HepG2 (cell line): ENCODE measurements at regions not wholly inside any gene's neighbourhood (a gene's known extent, or its start where the extent isn't known, plus 50 kb on each side); places are given as distances from the start of the nearest gene placed in this dataset.

Source experiments
- ATAC-seq: fragments of 200-7000 bp; cut with Tn5 transposase; 3 replicates; pipeline ENCODE4 v1.9.1; 2020; ENCODE audit warnings: mild to moderate bottlenecking, moderate library complexity
- BruUV-seq: library from RNA; stranded (reverse); fragments of 400-500 nt; replicated peaks from 2 replicates; lab custom pipeline; 2021; lab: Mats Ljungman, UMichigan
- CTCF ChIA-PET: fragments of 300-600 bp; formaldehyde crosslinking; extraction: SDS; loops from one replicate; lab custom pipeline; 2021; ENCODE audit warnings: low total read pairs, inconsistent platforms, low intra/inter-chr PET ratio; lab: Yijun Ruan, JAX
- POLR2A ChIA-PET: fragments of 350-600 bp; sonication (Branson Sonifier 250); formaldehyde crosslinking; loops from one replicate; lab custom pipeline; 2020; ENCODE audit warnings: antibody characterized with exemption, inconsistent platforms; lab: Yijun Ruan, JAX
- DNase-seq: peaks from one replicate; pipeline ENCODE4 v3.0.0-alpha.2; 2015; ENCODE audit warnings: low spot score
- FAIRE-seq: peaks from 3 replicates; lab custom pipeline; 2011; peaks lifted over from hg19 to GRCh38; lab: Jason Lieb, UNC
- H2AFZ ChIP-seq: one replicate; pipeline ENCODE4 v1.6.1; 2011; ENCODE audit warnings: low read length, inconsistent platforms
- H3K27ac ChIP-seq: fragments of 300-600 bp; 3 replicates; pipeline ENCODE4 v1.8.0; 2011; ENCODE audit warnings: mixed run types, mild to moderate bottlenecking, mixed read lengths, low read length, inconsistent platforms; ENCODE audit not compliant: insufficient read depth; ENCODE audit errors: extremely low read length
- H3K27me3 ChIP-seq, 2 experiments: fragments of 200-600 bp in 1 of 2; 2 replicates in 1 of 2; 3 replicates in 1 of 2; pipeline versions ENCODE4 v1.6.0 to v1.8.0; 2011; ENCODE audit warnings: low read length in 2 of 2, mild to moderate bottlenecking in 2 of 2, moderate library complexity in 2 of 2, inconsistent platforms in 1 of 2; ENCODE audit not compliant: insufficient read depth in 2 of 2, control insufficient read depth in 1 of 2
- H3K36me3 ChIP-seq, 2 experiments: fragments of 200-600 bp in 1 of 2; replicated peaks in 1 of 2; 2 replicates in 1 of 2; 3 replicates in 1 of 2; pipeline versions ENCODE4 v1.5.1 to v1.8.0; 2011; ENCODE audit warnings: low read length in 2 of 2, inconsistent platforms in 1 of 2; ENCODE audit not compliant: insufficient read depth in 2 of 2, control insufficient read depth in 1 of 2
- H3K4me1 ChIP-seq: 2 replicates; pipeline ENCODE4 v1.5.1; 2012; ENCODE audit warnings: low read length, inconsistent platforms; ENCODE audit not compliant: insufficient read depth
- H3K4me2 ChIP-seq: 2 replicates; pipeline ENCODE4 v1.6.0; 2011; ENCODE audit warnings: low read depth, low read length, inconsistent platforms
- H3K4me3 ChIP-seq, 3 experiments: fragments of 200-600 bp in 1 of 3; sonication (generic), shearing (Covaris generic) in 1 of 3; replicated peaks in 1 of 3; 2 replicates each; pipeline ENCODE4 v1.5.1; 2011 to 2016; ENCODE audit warnings: low read length in 3 of 3, inconsistent platforms in 2 of 3, low read depth in 2 of 3, mild to moderate bottlenecking in 2 of 3, control low read depth in 1 of 3, mixed read lengths in 1 of 3; ENCODE audit not compliant: insufficient read depth in 1 of 3
- H3K79me2 ChIP-seq: one replicate; pipeline ENCODE4 v1.6.1; 2011; ENCODE audit warnings: low read length, inconsistent platforms; ENCODE audit not compliant: insufficient read depth
- H3K9ac ChIP-seq: 2 replicates; pipeline ENCODE4 v1.6.0; 2011; ENCODE audit warnings: mild to moderate bottlenecking, low read depth, low read length, inconsistent platforms; ENCODE audit not compliant: insufficient read depth
- H3K9me3 ChIP-seq: 2 replicates; pipeline ENCODE4 v1.5.1; 2012; ENCODE audit warnings: mild to moderate bottlenecking, low read length
- H4K20me1 ChIP-seq: 2 replicates; pipeline ENCODE4 v1.6.0; 2011; ENCODE audit warnings: inconsistent platforms, mild to moderate bottlenecking, low read length, moderate library complexity; ENCODE audit not compliant: insufficient read depth
- ATF2 ChIP-seq: sonication (generic); formaldehyde crosslinking; IDR thresholded peaks from 2 replicates; pipeline ENCODE4 v1.4.0; 2020; ENCODE audit warnings: missing genetic modification reagents
- CEBPG ChIP-seq: IDR thresholded peaks from 2 replicates; pipeline ENCODE4 v1.6.1; 2016
- FOXO1 ChIP-seq: sonication (generic); formaldehyde crosslinking; IDR thresholded peaks from 2 replicates; pipeline ENCODE4 v1.4.0; 2020; ENCODE audit warnings: missing genetic modification reagents
- HNRNPH1 ChIP-seq: fragments of 200-400 bp; formaldehyde crosslinking; optimal IDR thresholded peaks from 2 replicates; pipeline ENCODE3; 2017; ENCODE audit warnings: mild to moderate bottlenecking, low read depth, low read length
- MXD1 ChIP-seq: sonication (generic); formaldehyde crosslinking; IDR thresholded peaks from 2 replicates; pipeline ENCODE4 v1.4.0; 2020; ENCODE audit warnings: mild to moderate bottlenecking, missing genetic modification reagents
- PHB2 ChIP-seq: fragments of 450-650 bp; IDR thresholded peaks from 2 replicates; pipeline ENCODE4 v1.6.1; 2018; ENCODE audit not compliant: partially characterized antibody
- RAD51 ChIP-seq: fragments of 450-650 bp; IDR thresholded peaks from 2 replicates; pipeline ENCODE4 v1.6.1; 2016; ENCODE audit warnings: borderline replicate concordance
- SOX5 ChIP-seq: IDR thresholded peaks from 2 replicates; pipeline ENCODE4 v1.6.1; 2016; ENCODE audit warnings: borderline replicate concordance
- SP4 ChIP-seq: sonication (generic); formaldehyde crosslinking; IDR thresholded peaks from 2 replicates; pipeline ENCODE4 v1.8.1; 2023; ENCODE audit warnings: mild to moderate bottlenecking, missing genetic modification reagents
- SRSF1 ChIP-seq: fragments of 200-400 bp; formaldehyde crosslinking; optimal IDR thresholded peaks from 2 replicates; pipeline ENCODE3; 2017; ENCODE audit warnings: mild to moderate bottlenecking, low read depth, low read length, moderate library complexity
- SRSF9 ChIP-seq: fragments of 200-400 bp; formaldehyde crosslinking; IDR thresholded peaks from 2 replicates; pipeline ENCODE4 v1.6.1; 2018; ENCODE audit warnings: borderline replicate concordance, mild to moderate bottlenecking, low read depth, low read length; ENCODE audit not compliant: insufficient read depth, poor library complexity, severe bottlenecking
- USF2 ChIP-seq, 2 experiments: sonication (generic) in 1 of 2; formaldehyde crosslinking in 1 of 2; IDR thresholded peaks; 2 replicates each; pipeline versions ENCODE4 v1.5.1 to v1.6.1; 2011 to 2020; ENCODE audit warnings: borderline replicate concordance in 1 of 2, low read depth in 1 of 2, low read length in 1 of 2, mild to moderate bottlenecking in 1 of 2, missing genetic modification reagents in 1 of 2, moderate library complexity in 1 of 2
- ZBTB21 ChIP-seq: sonication (generic); formaldehyde crosslinking; IDR thresholded peaks from 2 replicates; pipeline ENCODE4 v1.4.0; 2020; ENCODE audit warnings: missing genetic modification reagents
- ZNF335 ChIP-seq: sonication (generic); formaldehyde crosslinking; IDR thresholded peaks from 2 replicates; pipeline ENCODE4 v1.4.0; 2020; ENCODE audit warnings: missing genetic modification reagents
- ZNF558 ChIP-seq: sonication (generic); formaldehyde crosslinking; IDR thresholded peaks from 2 replicates; pipeline ENCODE4 v1.9.0; 2022; ENCODE audit warnings: mild to moderate bottlenecking, missing genetic modification reagents, borderline replicate concordance
- ZNF7 ChIP-seq: IDR thresholded peaks from 2 replicates; pipeline ENCODE4 v1.6.1; 2016; ENCODE audit warnings: missing biosample characterization, missing genetic modification reagents
- WGBS: methylation state at CpG from one replicate; pipeline ENCODE4 v1.1.6; 2017; ENCODE audit warnings: low lambda C conversion rate; 5-methylcytosine and 5-hydroxymethylcytosine counted together
- in situ Hi-C: cut with HindIII; loops from 2 replicates; pipeline ENCODE4 v1.10.0; 2017; ENCODE audit warnings: low pct_unique_long_range_greater_than_20kb; ENCODE audit not compliant: extremely low pct_ligation_motif_present
- intact Hi-C: fragments of 100-400 bp; cut with micrococcal nuclease; formaldehyde crosslinking; loops from one replicate; pipeline ENCODE4 v1.10.0; 2022; ENCODE audit not compliant: unreplicated experiment

GRCh38 chr5:108578791-108579190 lies 168.9 kb upstream of the FER start:
- Histone ChIP-seq H3K79me2 (no peaks in the 10 kb centered on the region), H3K4me2 (no peak overlapping the region), H3K36me3 (no peaks in the 10 kb centered on the region), H3K4me1 (no peaks in the 10 kb centered on the region), H3K27ac (no peak overlapping the region), H4K20me1 (no peaks in the 10 kb centered on the region), H3K27me3 (no peaks in the 10 kb centered on the region), H3K9ac (no peak overlapping the region), H2AFZ (no peak overlapping the region), H3K4me3 (no peak overlapping the region), H3K9me3 (no peaks in the 10 kb centered on the region)
- ChIA-PET POLR2A (no interaction called here), CTCF (no interaction called here)
- ATAC-seq (no peak), FAIRE-seq (no peak), DNase-seq (no peak)
- in situ Hi-C loops (no loop called here), intact Hi-C loops (loop anchor here (1.0 kb wide), 1 partner anchor 56 kb away; no protein-coding TSS in a partner anchor)
- 0% methylated on average over 1 of the region's 1 CpG for WGBS
- TF ChIP-seq SRSF9 (no peak), ZNF7 (CRISPR knock-in tag) (no peak), PHB2 (no peak), FOXO1 (CRISPR knock-in tag) (no peak), ATF2 (CRISPR knock-in tag) (no peak), CEBPG (CRISPR knock-in tag) (no peak), HNRNPH1 (no peak), ZNF335 (CRISPR knock-in tag) (no peak)
- no TSS peak for BruUV-seq

GRCh38 chr5:108567429-108567828 lies 180.3 kb upstream of the FER start:
- no peaks in the 10 kb centered on the region for H3K9me3 ChIP-seq
- no peak for TF ChIP-seq ZBTB21 (CRISPR knock-in tag)
- no peak for TF ChIP-seq ZNF558 (CRISPR knock-in tag)
- TF ChIP-seq SRSF1, result no peak
- TF ChIP-seq RAD51, result no peak
- TF ChIP-seq SOX5 (CRISPR knock-in tag), result no peak
- TF ChIP-seq SP4, result no peak
- TF ChIP-seq USF2 (IDR thresholded peaks at IDR 0.05; ENCODE audit: low read depth, low read length), result no peak
- TF ChIP-seq USF2 (CRISPR knock-in tag; IDR thresholded peaks at IDR 0.05; ENCODE audit: borderline replicate concordance), result no peak
- no peak for TF ChIP-seq MXD1 (CRISPR knock-in tag)
- TF ChIP-seq, all 625 proteins: peak for 0
- Histone ChIP-seq H3K4me3 (no peak overlapping the region), H3K27ac (no peak overlapping the region), H3K36me3 (no peaks in the 10 kb centered on the region), H3K27me3 (no peaks in the 10 kb centered on the region; a peak in 1 of 5 replicates), H3K4me1 (no peaks in the 10 kb centered on the region), H4K20me1 (no peaks in the 10 kb centered on the region), H3K4me2 (no peak overlapping the region), H2AFZ (no peak overlapping the region), H3K79me2 (no peaks in the 10 kb centered on the region), H3K9ac (no peak overlapping the region)
- DNase-seq, result no peak
- FAIRE-seq, result no peak
- in situ Hi-C loops (no loop called here), intact Hi-C loops (no loop called here)
- no TSS peak for BruUV-seq
- 31% methylated on average over 9 of the region's 9 CpGs for WGBS
- ATAC-seq, result no peak
- ChIA-PET POLR2A (no interaction called here), CTCF (no interaction called here)
